Transverse colon (tissue), 4 donors: ENCODE measurements at regions not wholly inside any gene's neighbourhood (a gene's known extent, or its start where the extent isn't known, plus 50 kb on each side); places are given as distances from the start of the nearest gene placed in this dataset.

Source experiments
- DNase-seq: peaks from one replicate; pipeline ENCODE4 v3.0.0-alpha.2; 2019
- H3K27ac ChIP-seq, 4 donors: fragments of 200-600 bp; sonication (generic); 2 replicates each; pipeline ENCODE4 v1.5.1; 2016 to 2018; ENCODE audit warnings: inconsistent platforms in 4 of 4
- H3K27me3 ChIP-seq: fragments of 200-600 bp; sonication (generic); 2 replicates; pipeline ENCODE4 v1.5.1; 2017; ENCODE audit warnings: inconsistent platforms
- H3K36me3 ChIP-seq, 4 donors: fragments of 200-600 bp; sonication (generic); 2 replicates each; pipeline ENCODE4 v1.5.1; 2017 to 2019; ENCODE audit warnings: inconsistent platforms in 4 of 4
- H3K4me1 ChIP-seq, 4 donors: fragments of 200-600 bp; sonication (generic); 2 replicates each; pipeline ENCODE4 v1.5.1; 2017 to 2020; ENCODE audit warnings: inconsistent platforms in 4 of 4
- H3K4me3 ChIP-seq, 4 donors: fragments of 200-600 bp; sonication (generic); 1 replicate in 1 of 4; 2 replicates in 3 of 4; pipeline versions ENCODE4 v1.5.1 to v1.6.1; 2017 to 2019; ENCODE audit warnings: inconsistent platforms in 4 of 4
- H3K9me3 ChIP-seq, 2 donors: fragments of 200-600 bp; sonication (generic); 2 replicates each; pipeline ENCODE4 v1.5.1; 2017 to 2019; ENCODE audit warnings: inconsistent platforms in 2 of 2
- CTCF ChIP-seq, 5 experiments: fragments of 200-600 bp in 3 of 5; fragments of 450-650 bp in 2 of 5; sonication (generic) in 3 of 5; IDR thresholded peaks; 1 replicate in 2 of 5; 2 replicates in 3 of 5; pipeline ENCODE4 v1.5.1; 2016 to 2017; ENCODE audit warnings: antibody characterized with exemption in 5 of 5, inconsistent platforms in 3 of 5, mild to moderate bottlenecking in 2 of 5, moderate library complexity in 1 of 5
- EP300 ChIP-seq: sonication (generic); formaldehyde crosslinking; IDR thresholded peaks from one replicate; pipeline ENCODE4 v1.6.1; 2017; ENCODE audit warnings: antibody characterized with exemption, low read depth
- POLR2A ChIP-seq: fragments of 450-650 bp; IDR thresholded peaks from one replicate; pipeline ENCODE4 v1.6.1; 2016; ENCODE audit warnings: antibody characterized with exemption, mild to moderate bottlenecking, moderate library complexity
- POLR2AphosphoS5 ChIP-seq, 3 donors: sonication (generic); formaldehyde crosslinking; IDR thresholded peaks; one replicate each; pipeline ENCODE4 v1.6.1; 2016; ENCODE audit warnings: antibody characterized with exemption in 3 of 3
- WGBS, 2 donors: methylation state at CpG; one replicate each; pipeline ENCODE4 v1.1.5; 2018; ENCODE audit warnings: low coverage in 1 of 2; 5-methylcytosine and 5-hydroxymethylcytosine counted together
- in situ Hi-C, 4 donors: fragments of 200-750 bp; cut with MboI; loops; one replicate each; pipeline versions ENCODE4 v1.15.0 to v1.15.1; 2017; ENCODE audit warnings: low sequenced_read_pairs in 3 of 4, low pct_ligation_motif_present in 1 of 4, low pct_unique_long_range_greater_than_20kb in 1 of 4
- intact Hi-C: fragments of 100-400 bp; cut with DNase I; formaldehyde crosslinking; loops from one replicate; pipeline ENCODE4 v1.15.1; 2023; ENCODE audit warnings: low total_unique reads

- no peaks in the 10 kb centered on the region for H3K9me3 ChIP-seq
- H3K4me1 ChIP-seq, result no peaks in the 10 kb centered on the region
- TF ChIP-seq POLR2AphosphoS5 (IDR thresholded peaks at IDR 0.05) (no peak), EP300 (no peak), CTCF (IDR thresholded peaks at IDR 0.05) (no peak), POLR2A (no peak)
- DNase-seq, result no peak
- H3K4me3 ChIP-seq, result no peak overlapping the region
- no peaks in the 10 kb centered on the region for H3K36me3 ChIP-seq
- intact Hi-C loops (no loop called here), in situ Hi-C loops (no loop called here)
- H3K27ac ChIP-seq, result no peak overlapping the region
- 72 to 77% methylated on average over 2 of the region's 2 CpGs for WGBS, 2 donors
- no peaks in the 10 kb centered on the region for H3K27me3 ChIP-seq
Observed at GRCh38 chr4:177070533-177071058, 239.1 kb upstream of the NEIL3 start.

- intact Hi-C loops, result no loop called here
- Histone ChIP-seq H3K9me3 (no peaks in the 10 kb centered on the region), H3K27ac (no peak overlapping the region), H3K36me3 (no peaks in the 10 kb centered on the region), H3K4me3 (no peak overlapping the region), H3K27me3 (no peaks in the 10 kb centered on the region), H3K4me1 (no peaks in the 10 kb centered on the region)
- in situ Hi-C loops, result no loop called here
- 55 to 64% methylated on average over 4 of the region's 4 CpGs for WGBS, 2 donors
- TF ChIP-seq EP300 (no peak), POLR2AphosphoS5 (IDR thresholded peaks at IDR 0.05) (no peak), CTCF (IDR thresholded peaks at IDR 0.05) (no peak), POLR2A (no peak)
- DNase-seq, result no peak
Observed at GRCh38 chr4:177077095-177077971, 232.3 kb upstream of the NEIL3 start.

- no peaks in the 10 kb centered on the region for H3K36me3 ChIP-seq
- DNase-seq, result no peak
- no peak overlapping the region for H3K27ac ChIP-seq
- in situ Hi-C loops, result no loop called here
- H3K27me3 ChIP-seq, result no peaks in the 10 kb centered on the region
- H3K4me3 ChIP-seq, result no peak overlapping the region
- intact Hi-C loops, result no loop called here
- no peak for TF ChIP-seq POLR2A
- no peak for TF ChIP-seq POLR2AphosphoS5 (IDR thresholded peaks at IDR 0.05)
- TF ChIP-seq EP300, result no peak
- TF ChIP-seq CTCF (IDR thresholded peaks at IDR 0.05), result no peak
- H3K4me1 ChIP-seq, result no peaks in the 10 kb centered on the region
- no peaks in the 10 kb centered on the region for H3K9me3 ChIP-seq
- 28 to 32% methylated on average over 3 of the region's 3 CpGs for WGBS, 2 donors
Observed at GRCh38 chr4:177079327-177079726, 230.3 kb upstream of the NEIL3 start.

GRCh38 chr4:177080388-177080787 lies 229.3 kb upstream of the NEIL3 start:
- Histone ChIP-seq H3K4me1 (no peaks in the 10 kb centered on the region), H3K9me3 (no peaks in the 10 kb centered on the region), H3K4me3 (no peak overlapping the region), H3K27ac (no peak overlapping the region), H3K27me3 (no peaks in the 10 kb centered on the region), H3K36me3 (no peaks in the 10 kb centered on the region)
- intact Hi-C loops, result no loop called here
- in situ Hi-C loops, result no loop called here
- DNase-seq, result no peak
- 65 to 89% methylated on average over 4 to 5 of the region's 5 CpGs for WGBS, 2 donors
- no peak for TF ChIP-seq POLR2AphosphoS5 (IDR thresholded peaks at IDR 0.05)
- no peak for TF ChIP-seq POLR2A
- TF ChIP-seq CTCF (IDR thresholded peaks at IDR 0.05), result no peak
- TF ChIP-seq EP300, result no peak
